Psoas muscle (tissue), 7 donors: ENCODE measurements at regions not wholly inside any gene's neighbourhood (a gene's known extent, or its start where the extent isn't known, plus 50 kb on each side); places are given as distances from the start of the nearest gene placed in this dataset.

Source experiments
- ATAC-seq, 4 donors: fragments of 200-7000 bp; cut with Tn5 transposase; one replicate each; pipeline ENCODE4 v1.9.1; 2020; ENCODE audit warnings: moderate library complexity in 3 of 4, mild to moderate bottlenecking in 2 of 4
- DNase-seq, 2 donors: peaks; one replicate each; pipeline ENCODE4 v3.0.0-alpha.2; 2020
- H3K27ac ChIP-seq: fragments of 200-600 bp; one replicate; pipeline ENCODE4 v1.8.0; 2022
- H3K27me3 ChIP-seq, 3 donors: fragments of 200-600 bp in 1 of 3; one replicate each; pipeline versions ENCODE4 v1.6.1 to v1.8.0; 2013 to 2022; ENCODE audit warnings: low read length in 2 of 3, mild to moderate bottlenecking in 2 of 3, moderate library complexity in 1 of 3; ENCODE audit not compliant: insufficient read depth in 3 of 3
- H3K36me3 ChIP-seq, 2 donors: fragments of 200-600 bp in 1 of 2; one replicate each; pipeline versions ENCODE4 v1.6.1 to v1.8.0; 2013 to 2022; ENCODE audit warnings: low read depth in 1 of 2, mild to moderate bottlenecking in 1 of 2, moderate library complexity in 1 of 2; ENCODE audit not compliant: insufficient read depth in 1 of 2
- H3K4me1 ChIP-seq: fragments of 200-600 bp; one replicate; pipeline ENCODE4 v1.8.0; 2022
- H3K4me3 ChIP-seq: fragments of 200-600 bp; one replicate; pipeline ENCODE4 v1.8.0; 2022; ENCODE audit warnings: mild to moderate bottlenecking
- H3K9me3 ChIP-seq: fragments of 200-600 bp; one replicate; pipeline ENCODE4 v1.8.0; 2022
- WGBS, 3 donors: extraction: QIAGEN DNeasy Blood & Tissue Kit; methylation state at CpG; one replicate each; pipeline versions ENCODE4 v1.1.6 to v1.1.7; 2013; 5-methylcytosine and 5-hydroxymethylcytosine counted together
- intact Hi-C, 2 donors: fragments of 100-400 bp; cut with DNase I; formaldehyde crosslinking; loops; one replicate each; pipeline versions ENCODE4 v1.11.0 to v1.14.2; 2022
- TF ChIP-seq, protein P1 (sequence below): fragments of 200-600 bp; IDR thresholded peaks from one replicate; pipeline ENCODE4 v1.8.0; 2022; ENCODE audit warnings: antibody characterized with exemption
- donor health status: healthy with polysubstance abuse.
- donor health status: DM: no; HTN: no; CAD: no; lungs with moderate emphysema.
- donor health status: Bipolar disorder and iron deficiency.
- donor health status: healthy.
- donor health status: DM: yes; HTN: yes; CAD: no.
- donor health status: DM: no; HTN: no; CAD: no.
- donor health status: DM: yes; HTN: yes; CAD: no.

DNA sequence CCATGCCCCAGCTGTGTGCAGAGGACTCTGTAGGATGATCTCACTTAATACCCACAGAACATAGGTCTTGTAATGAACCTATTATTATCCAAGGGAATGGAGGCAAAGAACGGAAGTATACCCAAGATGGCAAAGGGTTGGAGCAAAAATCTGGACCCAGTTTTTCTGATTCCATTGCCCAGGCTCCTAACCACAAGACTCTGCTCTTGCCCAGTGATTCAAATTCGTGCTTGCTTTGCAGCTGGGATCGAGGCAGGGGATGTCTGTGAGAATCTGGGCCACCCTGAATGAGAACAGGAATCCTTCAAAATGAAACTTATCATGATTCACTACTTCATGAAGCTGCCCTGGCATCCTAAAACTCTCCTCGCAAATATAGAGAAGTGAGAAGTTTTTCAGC lies 97.5 kb upstream of the KCNJ6 start:
- no peak for DNase-seq
- Histone ChIP-seq H3K27ac (no peak overlapping the region), H3K36me3 (no peaks in the 10 kb centered on the region), H3K9me3 (no peaks in the 10 kb centered on the region), H3K27me3 (no peaks in the 10 kb centered on the region), H3K4me1 (no peaks in the 10 kb centered on the region), H3K4me3 (no peak overlapping the region)
- TF ChIP-seq, protein P1, sequence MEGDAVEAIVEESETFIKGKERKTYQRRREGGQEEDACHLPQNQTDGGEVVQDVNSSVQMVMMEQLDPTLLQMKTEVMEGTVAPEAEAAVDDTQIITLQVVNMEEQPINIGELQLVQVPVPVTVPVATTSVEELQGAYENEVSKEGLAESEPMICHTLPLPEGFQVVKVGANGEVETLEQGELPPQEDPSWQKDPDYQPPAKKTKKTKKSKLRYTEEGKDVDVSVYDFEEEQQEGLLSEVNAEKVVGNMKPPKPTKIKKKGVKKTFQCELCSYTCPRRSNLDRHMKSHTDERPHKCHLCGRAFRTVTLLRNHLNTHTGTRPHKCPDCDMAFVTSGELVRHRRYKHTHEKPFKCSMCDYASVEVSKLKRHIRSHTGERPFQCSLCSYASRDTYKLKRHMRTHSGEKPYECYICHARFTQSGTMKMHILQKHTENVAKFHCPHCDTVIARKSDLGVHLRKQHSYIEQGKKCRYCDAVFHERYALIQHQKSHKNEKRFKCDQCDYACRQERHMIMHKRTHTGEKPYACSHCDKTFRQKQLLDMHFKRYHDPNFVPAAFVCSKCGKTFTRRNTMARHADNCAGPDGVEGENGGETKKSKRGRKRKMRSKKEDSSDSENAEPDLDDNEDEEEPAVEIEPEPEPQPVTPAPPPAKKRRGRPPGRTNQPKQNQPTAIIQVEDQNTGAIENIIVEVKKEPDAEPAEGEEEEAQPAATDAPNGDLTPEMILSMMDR, result no peak
- intact Hi-C loops, result no loop called here
- no peak for ATAC-seq
- 65 to 72% (median 71%) methylated on average over 4 of the region's 4 CpGs for WGBS, 3 donors

DNA sequence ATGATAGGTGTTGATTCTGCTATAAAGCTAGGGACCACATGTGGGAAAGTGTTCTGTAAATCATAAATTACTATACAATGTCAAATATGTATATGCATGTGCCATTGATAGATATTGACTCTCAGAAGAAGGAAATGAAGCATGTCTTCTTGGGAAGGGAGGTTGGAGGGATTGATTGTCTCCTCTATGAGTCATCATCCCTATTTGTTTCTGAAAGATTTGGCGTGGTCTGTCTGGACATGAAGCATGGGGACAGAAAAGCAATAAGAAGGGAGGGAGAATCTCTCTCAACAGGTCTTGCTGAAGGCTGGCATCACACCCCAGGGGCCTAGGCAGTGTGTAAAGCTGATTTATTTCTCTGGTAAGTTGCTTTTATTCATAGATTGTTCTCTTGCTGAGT lies 98.0 kb upstream of the KCNJ6 start:
- Histone ChIP-seq H3K4me3 (no peak overlapping the region), H3K27me3 (no peaks in the 10 kb centered on the region), H3K27ac (no peak overlapping the region), H3K4me1 (no peaks in the 10 kb centered on the region), H3K36me3 (no peaks in the 10 kb centered on the region), H3K9me3 (no peaks in the 10 kb centered on the region)
- no peak for ATAC-seq
- TF ChIP-seq, protein P1, result no peak
- DNase-seq, result no peak
- 67 to 81% (median 80%) methylated on average over 1 of the region's 1 CpG for WGBS, 3 donors
- intact Hi-C loops, result no loop called here

- Histone ChIP-seq H3K4me1 (no peaks in the 10 kb centered on the region), H3K27me3 (no peaks in the 10 kb centered on the region), H3K36me3 (no peaks in the 10 kb centered on the region), H3K4me3 (no peak overlapping the region), H3K27ac (no peak overlapping the region), H3K9me3 (no peaks in the 10 kb centered on the region)
- DNase-seq (no peak), ATAC-seq (no peak)
- TF ChIP-seq, protein P1, result no peak
- 76 to 82% (median 77%) methylated on average over 5 to 6 of the region's 6 CpGs for WGBS, 3 donors
- intact Hi-C loops, result no loop called here
These were observed 111.7 kb upstream of the KCNJ6 start for GRCh38 chr21:38027901-38028498.

- Histone ChIP-seq H3K27ac (no peak overlapping the region), H3K36me3 (no peaks in the 10 kb centered on the region), H3K4me3 (no peak overlapping the region), H3K9me3 (no peaks in the 10 kb centered on the region), H3K27me3 (peaks cover 0 to 2% (median 0%) of the 10 kb centered on the region in 3 donors), H3K4me1 (no peaks in the 10 kb centered on the region)
- WGBS, 3 donors, result 46 to 52% (median 47%) methylated on average over 4 of the region's 4 CpGs
- intact Hi-C loops, result no loop called here
- ATAC-seq (no peak), DNase-seq (no peak)
- TF ChIP-seq, protein P1, result no peak
These were observed 116.0 kb upstream of the KCNJ6 start for GRCh38 chr21:38032082-38032801.

DNA sequence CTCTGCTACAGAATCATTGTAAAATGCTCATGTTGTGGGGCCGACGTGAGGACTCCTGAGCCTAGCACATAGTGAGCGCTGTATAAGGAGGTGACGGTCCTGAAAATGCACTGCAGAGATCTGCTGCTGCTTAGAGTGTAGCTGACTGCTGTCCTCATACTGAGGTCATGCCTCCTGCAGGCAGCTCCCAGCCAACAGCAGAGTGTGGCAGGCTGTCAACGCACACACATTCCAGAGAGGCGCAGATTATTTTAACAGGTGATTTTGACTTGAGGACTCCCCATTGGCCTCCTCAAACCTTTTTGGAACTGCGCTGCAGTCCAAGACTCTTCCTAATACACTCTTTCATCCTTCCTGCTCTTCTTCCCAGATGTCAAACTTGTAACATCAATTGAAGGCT lies 119.8 kb upstream of the KCNJ6 start:
- TF ChIP-seq, protein P1, result no peak
- WGBS, 3 donors, result 72 to 76% (median 72%) methylated on average over 7 of the region's 7 CpGs
- intact Hi-C loops, result no loop called here
- H3K27ac ChIP-seq, result no peak overlapping the region
- H3K36me3 ChIP-seq, result no peaks in the 10 kb centered on the region
- DNase-seq (no peak), ATAC-seq (no peak)
- H3K4me1 ChIP-seq, result no peaks in the 10 kb centered on the region
- peaks cover 0 to 2% (median 0%) of the 10 kb centered on the region in 3 donors for H3K27me3 ChIP-seq
- no peaks in the 10 kb centered on the region for H3K9me3 ChIP-seq
- H3K4me3 ChIP-seq, result no peak overlapping the region
